ENCODE measurements at regions not wholly inside any gene's neighbourhood (a gene's known extent, or its start where the extent isn't known, plus 50 kb on each side); places are given as distances from the start of the nearest gene placed in this dataset.

- DNase-seq (ENCODE audit: insufficient read length, low spot score) (no peak), FAIRE-seq (no peak)
These were observed 119.1 kb upstream of the C1orf21 start for GRCh38 chr1:184267747-184268146.

- FAIRE-seq (peak; percentile 40), DNase-seq (ENCODE audit: insufficient read length, low spot score) (peak; percentile 51)
These were observed 116.3 kb upstream of the C1orf21 start for GRCh38 chr1:184270556-184270955.

GRCh38 chr1:184272175-184272866 is 114.5 kb upstream of the C1orf21 start:
- FAIRE-seq: no peak
- DNase-seq (ENCODE audit: insufficient read length, low spot score): no peak

GRCh38 chr1:184276416-184276815 is 110.4 kb upstream of the C1orf21 start:
- no peak for DNase-seq (ENCODE audit: insufficient read length, low spot score)

GRCh38 chr1:184279911-184280458 is 106.8 kb upstream of the C1orf21 start:
- FAIRE-seq (no peak), DNase-seq (ENCODE audit: insufficient read length, low spot score) (no peak)

More at GRCh38 chr1:184276416-184276815, 110.4 kb upstream of the C1orf21 start:
- FAIRE-seq: no peak

GRCh38 chr1:184283999-184284398 is 102.8 kb upstream of the C1orf21 start:
- no peak for FAIRE-seq
- no peak for DNase-seq (ENCODE audit: insufficient read length, low spot score)

- FAIRE-seq (no peak), DNase-seq (ENCODE audit: insufficient read length, low spot score) (no peak)
These were observed 101.9 kb upstream of the C1orf21 start for GRCh38 chr1:184284900-184285299.

- DNase-seq (ENCODE audit: insufficient read length, low spot score) (no peak), FAIRE-seq (no peak)
These were observed 101.3 kb upstream of the C1orf21 start for GRCh38 chr1:184285401-184286087.

GRCh38 chr1:184287001-184287400 is 99.8 kb upstream of the C1orf21 start:
- FAIRE-seq (no peak), DNase-seq (ENCODE audit: insufficient read length, low spot score) (no peak)

- FAIRE-seq (peak; percentile 13), DNase-seq (ENCODE audit: insufficient read length, low spot score) (no peak)
These were observed 96.8 kb upstream of the C1orf21 start for GRCh38 chr1:184289825-184290550.

- DNase-seq (ENCODE audit: insufficient read length, low spot score) (no peak), FAIRE-seq (no peak)
These were observed 95.1 kb upstream of the C1orf21 start for GRCh38 chr1:184291701-184292100.

- FAIRE-seq: peak; percentile 49
These were observed 94.7 kb upstream of the C1orf21 start for GRCh38 chr1:184292101-184292500.

GRCh38 chr1:184294101-184294500 is 92.7 kb upstream of the C1orf21 start:
- FAIRE-seq: no peak

More at GRCh38 chr1:184292101-184292500, 94.7 kb upstream of the C1orf21 start:
- no peak for DNase-seq (ENCODE audit: insufficient read length, low spot score)

GRCh38 chr1:184296466-184297243 is 90.2 kb upstream of the C1orf21 start:
- no peak for DNase-seq (ENCODE audit: insufficient read length, low spot score)
- FAIRE-seq: no peak

More at GRCh38 chr1:184294101-184294500, 92.7 kb upstream of the C1orf21 start:
- no peak for DNase-seq (ENCODE audit: insufficient read length, low spot score)

- FAIRE-seq: peak; percentile 33
- no peak for DNase-seq (ENCODE audit: insufficient read length, low spot score)
These were observed 89.5 kb upstream of the C1orf21 start for GRCh38 chr1:184297244-184297750.

- FAIRE-seq: no peak
- DNase-seq (ENCODE audit: insufficient read length, low spot score): no peak
These were observed 88.1 kb upstream of the C1orf21 start for GRCh38 chr1:184298440-184299405.

- FAIRE-seq (peak; percentile 74), DNase-seq (ENCODE audit: insufficient read length, low spot score) (no peak)
These were observed 87.4 kb upstream of the C1orf21 start for GRCh38 chr1:184299406-184299790.

- no peak for DNase-seq (ENCODE audit: insufficient read length, low spot score)
- FAIRE-seq: no peak
These were observed 87.0 kb upstream of the C1orf21 start for GRCh38 chr1:184299796-184300195.

GRCh38 chr1:184300446-184300845 is 86.4 kb upstream of the C1orf21 start:
- FAIRE-seq (no peak), DNase-seq (ENCODE audit: insufficient read length, low spot score) (no peak)

All from HTR-8/SVneo (cell line).